Effector memory CD8-positive, alpha-beta T cell (primary cell): ENCODE measurements at regions not wholly inside any gene's neighbourhood (a gene's known extent, or its start where the extent isn't known, plus 50 kb on each side); places are given as distances from the start of the nearest gene placed in this dataset.
"Not testable (repeated sequence)": the region's sequence is repeated elsewhere in the genome, so short reads cannot be mapped to it uniquely, and the experiment has no call there.

Source experiments
- ATAC-seq: fragments of 150-1000 bp; cut with Tn5 transposase; replicated peaks from 2 replicates; pipeline ENCODE4 v1.10.0; 2021; ENCODE audit warnings: mild to moderate bottlenecking, moderate library complexity
- DNase-seq, 3 experiments: peaks; one replicate each; pipeline ENCODE4 v3.0.0; 2021
- H3K27ac Mint-ChIP-seq, 2 donors: one replicate each; pipeline ENCODE4 v1.8.0; 2022; ENCODE audit warnings: mild to moderate bottlenecking in 2 of 2, mixed read lengths in 2 of 2, moderate library complexity in 2 of 2
- H3K27me3 Mint-ChIP-seq, 2 donors: one replicate each; pipeline ENCODE4 v1.8.0; 2022; ENCODE audit warnings: mixed read lengths in 2 of 2
- H3K36me3 Mint-ChIP-seq: one replicate; pipeline ENCODE4 v1.8.0; 2022; ENCODE audit warnings: mild to moderate bottlenecking, moderate library complexity, mixed read lengths; ENCODE audit not compliant: insufficient read depth
- H3K4me1 Mint-ChIP-seq, 2 donors: one replicate each; pipeline ENCODE4 v1.8.0; 2022; ENCODE audit warnings: low read depth in 2 of 2, mixed read lengths in 2 of 2
- H3K4me3 Mint-ChIP-seq, 2 donors: one replicate each; pipeline ENCODE4 v1.8.0; 2022; ENCODE audit warnings: mild to moderate bottlenecking in 2 of 2, mixed read lengths in 2 of 2, moderate library complexity in 2 of 2
- H3K9me3 Mint-ChIP-seq, 2 donors: one replicate each; pipeline ENCODE4 v1.8.0; 2022; ENCODE audit warnings: mixed read lengths in 2 of 2

DNA sequence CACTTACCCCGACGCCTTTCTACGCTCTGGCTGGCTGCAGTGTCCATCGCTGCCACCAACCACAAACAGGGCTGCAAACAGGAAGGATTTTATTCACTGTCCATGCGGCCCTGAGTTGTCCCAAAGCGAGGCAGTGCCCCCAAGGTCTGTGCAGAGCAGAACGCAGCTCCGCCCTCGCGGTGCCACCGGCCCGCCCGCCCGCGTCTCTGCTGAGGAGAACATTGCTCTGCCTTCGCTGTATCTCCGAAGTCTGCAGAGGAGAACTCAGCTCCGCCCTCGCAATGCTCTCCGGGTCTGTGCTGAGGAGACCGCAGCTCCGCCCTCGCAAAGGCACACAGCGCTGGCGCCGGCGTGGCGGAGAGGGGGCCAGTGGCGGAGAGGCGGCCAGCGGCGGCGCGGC, 645.1 kb downstream of the FAM72C start:
- DNase-seq: peak in 1 of 3 experiments; percentile 0
- not testable (repeated sequence) for H3K4me3 Mint-ChIP-seq, H3K27ac Mint-ChIP-seq, H3K27me3 Mint-ChIP-seq, ATAC-seq, H3K4me1 Mint-ChIP-seq, H3K9me3 Mint-ChIP-seq, H3K36me3 Mint-ChIP-seq

DNA sequence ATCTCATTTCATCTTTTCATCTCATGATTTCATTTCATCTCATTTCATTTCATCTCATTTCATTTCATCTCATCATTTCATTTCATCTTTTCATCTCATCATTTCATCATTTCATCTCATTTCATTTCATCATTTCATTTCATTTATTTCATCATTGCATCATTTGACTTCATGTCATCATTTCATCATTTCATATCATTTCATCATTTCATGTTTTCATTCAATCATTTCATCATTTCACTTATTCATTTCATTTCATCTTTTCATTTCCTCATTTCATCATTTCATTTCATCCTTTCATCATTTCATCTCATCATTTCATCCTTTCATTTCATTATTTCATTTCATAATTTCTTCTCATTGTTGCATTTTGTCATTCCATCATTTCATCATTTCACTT, 660.6 kb downstream of the FAM72C start:
- H3K27me3 Mint-ChIP-seq, H3K4me1 Mint-ChIP-seq, ATAC-seq, DNase-seq, H3K27ac Mint-ChIP-seq, H3K4me3 Mint-ChIP-seq, H3K36me3 Mint-ChIP-seq: not testable (repeated sequence)
- peaks cover 7 to 20% of the 10 kb centered on the region in 2 donors for H3K9me3 Mint-ChIP-seq
